HG03097 (cell line): ENCODE measurements at regions not wholly inside any gene's neighbourhood (a gene's known extent, or its start where the extent isn't known, plus 50 kb on each side); places are given as distances from the start of the nearest gene placed in this dataset.
"Not testable (repeated sequence)": the region's sequence is repeated elsewhere in the genome, so short reads cannot be mapped to it uniquely, and the experiment has no call there.

ENCODE experiments used
- ATAC-seq: cut with Tn5 transposase; IDR thresholded peaks from one replicate; pipeline ENCODE4 v1.9.1; 2021; ENCODE audit not compliant: unreplicated experiment, low FRiP score

DNA sequence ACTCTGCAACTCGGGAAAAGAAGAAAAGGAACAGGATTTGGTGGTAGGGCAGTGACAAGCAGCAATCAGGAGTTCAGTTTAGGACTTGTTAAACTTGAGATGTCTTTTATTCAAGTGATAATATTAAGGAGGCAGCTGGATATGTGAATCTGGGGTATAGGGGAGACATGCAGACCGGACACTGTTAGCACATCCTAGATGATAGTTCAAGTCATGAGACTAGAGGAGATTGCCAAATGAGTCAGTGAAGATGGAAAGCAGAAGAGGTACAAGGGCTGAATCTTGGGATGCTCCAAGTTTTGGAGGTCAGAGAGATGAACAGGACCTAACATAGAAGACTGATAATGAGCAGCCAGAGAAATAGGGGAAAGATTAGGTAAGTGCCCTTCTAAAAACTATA, 69.5 kb upstream of the PSME4 start:
- no peak for ATAC-seq

DNA sequence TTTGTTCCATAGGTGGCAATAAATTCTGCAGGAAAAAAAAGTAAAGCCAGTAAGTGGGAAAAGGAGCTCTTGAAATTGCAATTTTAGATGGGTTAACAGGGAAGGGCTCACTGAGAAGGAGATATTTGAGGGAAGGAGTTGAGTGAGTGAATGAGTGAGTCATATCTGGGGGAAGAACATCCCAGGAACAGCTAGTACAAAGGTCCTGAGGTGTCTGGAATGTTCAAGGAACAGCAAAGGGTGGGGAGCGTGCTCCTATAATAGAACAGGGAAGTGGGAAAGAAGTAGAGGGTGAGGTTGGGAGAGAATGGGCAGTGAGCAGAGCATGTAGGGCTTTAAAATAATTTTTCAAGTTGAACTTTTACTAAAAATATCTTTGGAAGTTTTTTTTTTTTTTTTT, 68.0 kb upstream of the PSME4 start:
- no peak for ATAC-seq

DNA sequence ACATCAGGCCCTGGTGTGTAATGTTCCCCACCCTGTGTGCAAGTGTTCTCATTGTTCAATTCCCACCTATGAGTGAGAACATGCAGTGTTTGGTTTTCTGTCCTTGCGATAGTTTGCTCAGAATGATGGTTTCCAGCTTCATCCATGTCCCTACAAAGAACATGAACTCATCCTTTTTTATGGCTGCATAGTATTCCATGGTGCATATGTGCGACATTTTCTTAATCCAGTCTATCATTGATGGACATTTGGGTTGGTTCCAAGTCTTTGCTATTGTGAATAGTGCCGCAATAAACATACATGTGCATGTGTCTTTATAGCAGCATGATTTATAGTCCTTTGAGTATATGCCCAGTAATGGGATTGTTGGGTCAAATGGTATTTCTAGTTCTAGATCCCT, 60.5 kb upstream of the PSME4 start:
- not testable (repeated sequence) for ATAC-seq

DNA sequence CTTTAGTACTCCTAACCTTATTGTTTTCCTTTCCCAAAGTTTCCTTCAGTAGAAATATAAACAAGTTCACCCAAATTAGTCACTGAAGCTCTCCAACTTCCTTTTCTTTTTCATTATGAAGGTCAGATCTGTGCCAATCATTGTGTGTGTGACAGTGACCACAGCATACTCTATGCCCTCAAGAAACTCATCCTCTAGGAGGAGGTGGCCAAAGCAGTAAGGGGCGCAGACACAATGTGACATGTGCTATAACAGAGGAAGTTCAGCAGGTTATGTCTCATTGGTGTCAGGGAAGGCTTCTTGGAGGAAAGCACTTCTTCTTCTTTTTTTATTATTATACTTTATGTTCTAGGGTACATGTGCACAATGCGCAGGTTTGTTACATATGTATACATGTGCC, 60.0 kb upstream of the PSME4 start:
- no peak for ATAC-seq

DNA sequence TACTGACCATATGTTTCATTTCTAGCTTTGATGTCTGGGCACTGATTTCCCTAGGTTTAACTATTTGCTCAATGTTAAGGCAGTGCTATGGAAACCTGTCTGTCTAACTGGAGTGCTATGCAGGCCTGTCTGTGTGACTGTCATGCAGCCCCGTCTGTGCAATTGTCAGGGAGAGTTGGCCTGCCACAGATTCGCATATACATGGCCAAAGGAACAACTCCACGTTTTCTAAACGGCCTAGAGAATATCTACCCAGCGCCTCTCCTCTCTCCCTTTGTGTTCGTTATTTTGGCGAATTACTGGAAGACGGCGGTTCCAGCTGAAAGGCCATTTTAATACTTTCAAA, 59.6 kb upstream of the PSME4 start:
- no peak for ATAC-seq

DNA sequence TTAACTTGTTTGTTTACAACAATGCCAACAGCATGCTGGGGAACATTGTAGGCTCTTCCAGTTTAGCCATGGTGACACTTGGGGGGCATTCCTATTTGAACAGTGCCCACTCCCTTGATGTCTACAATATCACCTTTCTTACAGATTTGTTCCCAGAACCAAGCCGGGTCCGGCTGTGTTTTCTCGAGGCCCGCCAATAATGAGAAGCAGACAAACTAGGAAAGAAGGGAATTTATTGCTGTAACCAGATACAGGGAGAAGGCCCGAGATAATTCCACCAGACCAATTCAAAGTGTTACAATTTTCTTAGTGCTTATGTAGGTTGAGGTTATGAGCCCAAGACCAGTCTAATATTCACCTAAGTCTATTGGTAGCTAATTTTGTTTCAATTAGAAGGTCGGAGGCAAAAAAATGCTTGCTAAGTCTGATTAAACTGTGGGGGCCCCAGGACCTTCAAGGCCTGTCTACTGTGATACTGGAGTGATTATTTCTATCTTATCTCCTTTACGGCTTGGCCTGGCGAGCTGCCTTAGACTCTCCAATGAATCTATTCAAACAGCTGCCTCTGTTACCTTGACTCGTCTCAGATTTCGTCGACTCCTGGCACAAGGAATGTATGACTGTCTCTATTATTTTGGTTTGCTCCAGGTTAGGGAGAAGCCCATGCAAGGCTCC, 59.1 kb upstream of the PSME4 start:
- no peak for ATAC-seq

DNA sequence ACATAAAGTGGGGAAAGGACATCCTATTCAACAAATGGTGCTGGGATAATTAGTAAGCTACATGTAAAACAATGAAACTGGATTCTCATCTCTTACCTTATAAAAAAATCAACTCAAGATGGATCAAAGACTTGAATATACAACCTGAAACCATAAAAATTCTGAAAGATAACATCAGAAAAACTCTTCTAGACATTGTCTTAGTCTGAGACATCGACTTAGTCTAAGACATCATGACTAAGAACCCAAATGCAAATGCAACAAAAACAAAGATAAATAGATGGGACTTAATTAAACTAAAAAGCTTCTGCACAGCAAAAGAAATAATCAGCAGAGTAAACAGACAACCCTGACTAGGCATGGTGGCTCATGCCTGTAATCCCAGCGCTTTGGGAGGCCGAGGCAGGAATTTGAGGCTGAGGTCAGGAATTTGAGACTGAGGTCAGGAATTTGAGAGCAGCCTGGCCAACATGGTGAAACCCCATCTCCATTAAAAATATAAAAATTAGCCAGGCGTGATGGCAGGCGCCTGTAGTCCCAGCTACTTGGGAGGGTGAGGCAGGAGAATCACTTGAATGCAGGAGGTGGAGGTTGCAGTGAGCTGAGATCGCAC, 54.8 kb upstream of the PSME4 start:
- not testable (repeated sequence) for ATAC-seq

DNA sequence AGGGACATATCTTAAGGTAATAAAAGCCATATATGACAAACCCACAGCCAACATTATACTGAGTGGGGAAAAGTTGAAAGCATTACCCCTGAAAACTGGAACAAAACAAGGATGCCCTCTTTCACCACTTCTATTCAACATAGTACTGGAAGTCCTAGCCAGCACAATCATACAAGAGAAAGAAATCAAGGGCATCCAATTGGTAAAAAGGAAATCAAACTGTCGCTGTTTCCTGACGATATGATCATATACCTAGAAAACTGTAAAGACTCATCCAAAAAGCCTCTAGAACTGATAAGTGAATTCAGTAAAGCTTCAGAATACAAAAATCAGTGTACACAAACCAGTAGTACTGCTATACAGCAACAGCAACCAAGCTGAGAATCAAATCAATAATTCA, 53.8 kb upstream of the PSME4 start:
- ATAC-seq = no peak

DNA sequence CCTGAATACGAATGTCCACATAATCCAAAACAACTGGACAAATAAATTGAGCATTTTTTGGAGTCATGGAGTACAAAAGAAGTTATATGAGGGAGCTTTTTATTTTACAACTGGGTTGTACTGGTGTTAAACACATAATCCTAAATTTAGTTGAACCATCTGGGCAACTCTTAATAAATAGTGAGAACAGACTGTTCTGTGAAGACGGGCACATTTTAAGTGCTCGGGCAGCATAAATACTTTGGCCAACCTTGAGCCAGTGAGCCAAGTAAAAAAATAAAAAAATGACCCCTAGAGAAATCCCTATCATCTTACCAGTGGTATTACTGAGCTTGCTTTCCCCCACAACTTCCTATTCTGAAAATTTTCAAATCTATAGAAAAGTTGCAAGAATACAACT, 50.9 kb upstream of the PSME4 start:
- no peak for ATAC-seq

DNA sequence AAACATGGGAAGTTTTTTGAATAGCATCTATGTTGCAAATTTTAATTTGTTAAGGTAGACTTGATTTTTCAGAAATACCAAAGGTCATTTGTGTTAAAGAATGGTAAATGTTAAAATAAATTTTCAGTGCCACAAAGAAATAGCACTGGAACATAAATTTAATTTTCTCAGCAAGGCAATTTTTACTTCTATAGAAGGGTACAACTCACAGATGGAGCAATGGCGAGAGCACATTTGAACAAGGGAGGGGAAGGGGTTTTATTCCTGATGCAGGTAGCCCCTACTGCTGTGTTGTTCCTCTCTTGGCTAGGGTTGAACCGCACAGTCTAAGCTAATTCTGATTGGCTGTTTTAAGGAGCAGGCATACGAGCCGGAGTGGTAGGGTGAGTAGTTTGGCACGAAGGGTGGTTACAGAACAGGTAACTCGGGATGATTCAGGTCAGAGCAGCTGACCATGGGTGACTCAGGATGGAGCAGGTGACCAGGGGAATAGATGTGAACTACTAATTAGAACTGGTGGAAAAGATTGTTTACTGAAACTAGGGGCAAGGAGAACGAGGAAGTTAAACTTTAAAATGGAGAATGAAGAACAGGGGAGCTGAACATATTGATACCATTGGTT, 50.1 kb upstream of the PSME4 start:
- ATAC-seq = no peak
